Trophoblast cell (in vitro differentiated cells and primary cell): ENCODE measurements at regions not wholly inside any gene's neighbourhood (a gene's known extent, or its start where the extent isn't known, plus 50 kb on each side); places are given as distances from the start of the nearest gene placed in this dataset.
"Not testable (repeated sequence)": the region's sequence is repeated elsewhere in the genome, so short reads cannot be mapped to it uniquely, and the experiment has no call there.

Experiments
- DNase-seq, 2 donors: peaks; one replicate each; pipeline ENCODE4 v3.0.0-alpha.2; 2016
- H2AFZ ChIP-seq: 2 replicates; pipeline ENCODE4 v1.6.1; 2013; ENCODE audit warnings: low read length, moderate library complexity, mild to moderate bottlenecking; ENCODE audit not compliant: insufficient read depth, poor library complexity
- H2AK5ac ChIP-seq: 2 replicates; pipeline ENCODE4 v1.6.1; 2013; ENCODE audit warnings: mild to moderate bottlenecking, low read length
- H2BK120ac ChIP-seq: 2 replicates; pipeline ENCODE4 v1.6.1; 2013; ENCODE audit warnings: low read length, mild to moderate bottlenecking, moderate library complexity; ENCODE audit not compliant: insufficient read depth, poor library complexity
- H2BK12ac ChIP-seq: 2 replicates; pipeline ENCODE4 v1.6.1; 2013; ENCODE audit warnings: mild to moderate bottlenecking, low read length, moderate library complexity
- H2BK5ac ChIP-seq: 2 replicates; pipeline ENCODE4 v1.6.1; 2013; ENCODE audit warnings: low read length, low read depth, moderate library complexity, mild to moderate bottlenecking; ENCODE audit not compliant: poor library complexity
- H3K14ac ChIP-seq: 2 replicates; pipeline ENCODE4 v1.6.1; 2013; ENCODE audit warnings: mild to moderate bottlenecking, low read length
- H3K18ac ChIP-seq: 2 replicates; pipeline ENCODE4 v1.6.1; 2013; ENCODE audit warnings: mild to moderate bottlenecking, low read length
- H3K23ac ChIP-seq: 2 replicates; pipeline ENCODE4 v1.6.1; 2013; ENCODE audit warnings: low read length
- H3K27ac ChIP-seq: 2 replicates; pipeline ENCODE4 v1.5.1; 2013; ENCODE audit warnings: low read depth, mild to moderate bottlenecking, inconsistent platforms, low read length, moderate library complexity
- H3K27me3 ChIP-seq: 2 replicates; pipeline ENCODE4 v1.6.1; 2013; ENCODE audit warnings: inconsistent platforms, mild to moderate bottlenecking, low read length, moderate library complexity; ENCODE audit not compliant: insufficient read depth
- H3K36me3 ChIP-seq, 2 experiments: 1 replicate in 1 of 2; 2 replicates in 1 of 2; pipeline ENCODE4 v1.6.1; 2013; ENCODE audit warnings: low read length in 2 of 2, mild to moderate bottlenecking in 2 of 2, moderate library complexity in 1 of 2; ENCODE audit not compliant: insufficient read depth in 2 of 2, control insufficient read depth in 1 of 2
- H3K4ac ChIP-seq: 2 replicates; pipeline ENCODE4 v1.6.1; 2013; ENCODE audit warnings: low read depth, mild to moderate bottlenecking, low read length, moderate library complexity
- H3K4me1 ChIP-seq, 2 experiments: 1 replicate in 1 of 2; 2 replicates in 1 of 2; pipeline ENCODE4 v1.6.1; 2013; ENCODE audit warnings: low read length in 2 of 2, mild to moderate bottlenecking in 2 of 2, moderate library complexity in 1 of 2; ENCODE audit not compliant: insufficient read depth in 2 of 2, control insufficient read depth in 1 of 2
- H3K4me2 ChIP-seq: 2 replicates; pipeline ENCODE4 v1.6.1; 2013; ENCODE audit warnings: inconsistent platforms, mild to moderate bottlenecking, low read length, moderate library complexity
- H3K4me3 ChIP-seq: 2 replicates; pipeline ENCODE4 v1.5.1; 2013; ENCODE audit warnings: mild to moderate bottlenecking, low read depth, low read length, inconsistent platforms
- H3K79me1 ChIP-seq: one replicate; pipeline ENCODE4 v1.6.1; 2013; ENCODE audit warnings: low read length
- H3K79me2 ChIP-seq: 2 replicates; pipeline ENCODE4 v1.6.1; 2013; ENCODE audit warnings: low read length, mild to moderate bottlenecking; ENCODE audit not compliant: control insufficient read depth, insufficient read depth, poor library complexity
- H3K9ac ChIP-seq: 2 replicates; pipeline ENCODE4 v1.6.1; 2013; ENCODE audit warnings: mild to moderate bottlenecking, low read length
- H3K9me3 ChIP-seq: 2 replicates; pipeline ENCODE4 v1.6.1; 2013; ENCODE audit warnings: low read depth, mild to moderate bottlenecking, control low read depth, inconsistent platforms, low read length; ENCODE audit not compliant: insufficient read depth
- H4K12ac ChIP-seq: 2 replicates; pipeline ENCODE4 v1.6.1; 2013; ENCODE audit warnings: low read depth, mild to moderate bottlenecking, low read length, moderate library complexity
- H4K8ac ChIP-seq: 2 replicates; pipeline ENCODE4 v1.6.1; 2013; ENCODE audit warnings: low read depth, mild to moderate bottlenecking, low read length, moderate library complexity
- H4K91ac ChIP-seq: one replicate; pipeline ENCODE4 v1.6.1; 2013; ENCODE audit warnings: low read depth, mild to moderate bottlenecking, low read length, moderate library complexity
- WGBS: extraction: QIAGEN DNeasy Blood & Tissue Kit; methylation state at CpG from one replicate; pipeline ENCODE4 v1.1.7; 2013; ENCODE audit warnings: missing lambda C conversion rate; ENCODE audit not compliant: insufficient read length, insufficient coverage; ENCODE audit errors: extremely low coverage; 5-methylcytosine and 5-hydroxymethylcytosine counted together

GRCh38 chr2:64932371-64933216, 56.6 kb upstream of the SLC1A4 start:
- Histone ChIP-seq H3K18ac (no peak overlapping the region), H4K91ac (no peak overlapping the region), H3K4ac (no peak overlapping the region), H3K36me3 (no peaks in the 10 kb centered on the region), H4K8ac (no peak overlapping the region), H3K79me1 (no peaks in the 10 kb centered on the region), H3K23ac (no peak overlapping the region), H3K27me3 (no peaks in the 10 kb centered on the region), H3K79me2 (no peaks in the 10 kb centered on the region), H4K12ac (no peak overlapping the region), H2AK5ac (no peak overlapping the region), H3K9ac (no peak overlapping the region), H2AFZ (no peak overlapping the region), H2BK120ac (no peak overlapping the region), H3K27ac (no peak overlapping the region), H3K4me1 (no peaks in the 10 kb centered on the region), H3K4me2 (no peak overlapping the region), H2BK5ac (no peak overlapping the region), H3K4me3 (no peak overlapping the region), H3K14ac (no peak overlapping the region), H2BK12ac (no peak overlapping the region), H3K9me3 (peaks cover 6% of the 10 kb centered on the region)
- no CpG with 5 or more reads among the region's 9 CpGs for WGBS
- no peak for DNase-seq

GRCh38 chr2:64934530-64934929, 54.7 kb upstream of the SLC1A4 start:
- Histone ChIP-seq H4K91ac (no peak overlapping the region), H3K9me3 (peaks cover 3% of the 10 kb centered on the region), H3K4me3 (no peak overlapping the region), H2AFZ (no peak overlapping the region), H3K14ac (no peak overlapping the region), H3K23ac (no peak overlapping the region), H3K79me1 (no peaks in the 10 kb centered on the region), H3K27me3 (no peaks in the 10 kb centered on the region), H3K4me2 (no peak overlapping the region), H3K79me2 (no peaks in the 10 kb centered on the region), H3K18ac (no peak overlapping the region), H2BK120ac (no peak overlapping the region), H3K27ac (no peak overlapping the region), H4K8ac (no peak overlapping the region), H2AK5ac (no peak overlapping the region), H2BK12ac (no peak overlapping the region), H3K9ac (no peak overlapping the region), H4K12ac (no peak overlapping the region), H2BK5ac (no peak overlapping the region), H3K4ac (no peak overlapping the region), H3K4me1 (no peaks in the 10 kb centered on the region), H3K36me3 (no peaks in the 10 kb centered on the region)
- DNase-seq = no peak
- no CpG with 5 or more reads among the region's 4 CpGs for WGBS

- no peak overlapping the region for H3K9ac ChIP-seq
- H3K4me2 ChIP-seq = no peak overlapping the region
- no peaks in the 10 kb centered on the region for H3K27me3 ChIP-seq
- H3K36me3 ChIP-seq = no peaks in the 10 kb centered on the region
- no peak overlapping the region for H2AK5ac ChIP-seq
- no peak overlapping the region for H2AFZ ChIP-seq
- DNase-seq = no peak
- no peak overlapping the region for H4K8ac ChIP-seq
- H3K14ac ChIP-seq = no peak overlapping the region
- no peak overlapping the region for H3K23ac ChIP-seq
- H4K12ac ChIP-seq = no peak overlapping the region
- no peak overlapping the region for H3K18ac ChIP-seq
- no peak overlapping the region for H2BK120ac ChIP-seq
- H3K9me3 ChIP-seq = peaks cover 3% of the 10 kb centered on the region
- no peaks in the 10 kb centered on the region for H3K79me2 ChIP-seq
- no peak overlapping the region for H3K27ac ChIP-seq
- no peaks in the 10 kb centered on the region for H3K79me1 ChIP-seq
- no peaks in the 10 kb centered on the region for H3K4me1 ChIP-seq
- H4K91ac ChIP-seq = no peak overlapping the region
- no peak overlapping the region for H3K4me3 ChIP-seq
- no peak overlapping the region for H2BK12ac ChIP-seq
- no CpG with 5 or more reads among the region's 1 CpG for WGBS
- no peak overlapping the region for H3K4ac ChIP-seq
- no peak overlapping the region for H2BK5ac ChIP-seq
These were observed 52.4 kb upstream of the SLC1A4 start for GRCh38 chr2:64936809-64937208.

GRCh38 chr2:64937314-64937686, 51.9 kb upstream of the SLC1A4 start:
- not testable (repeated sequence) for H4K12ac ChIP-seq, H4K8ac ChIP-seq, H3K4ac ChIP-seq, DNase-seq, H3K4me1 ChIP-seq, H2AK5ac ChIP-seq, H3K79me1 ChIP-seq, H3K27ac ChIP-seq, H2BK120ac ChIP-seq, H3K27me3 ChIP-seq, H3K4me3 ChIP-seq, H3K18ac ChIP-seq, H2BK5ac ChIP-seq, H3K4me2 ChIP-seq, H3K9ac ChIP-seq, H3K79me2 ChIP-seq, H2AFZ ChIP-seq, H2BK12ac ChIP-seq, H3K23ac ChIP-seq, H3K14ac ChIP-seq, H3K9me3 ChIP-seq, H3K36me3 ChIP-seq, H4K91ac ChIP-seq
- WGBS = no CpG with 5 or more reads among the region's 5 CpGs
